A673 (cell line): ENCODE measurements at regions not wholly inside any gene's neighbourhood (a gene's known extent, or its start where the extent isn't known, plus 50 kb on each side); places are given as distances from the start of the nearest gene placed in this dataset.

Experiments used
- BruUV-seq: library from RNA; stranded (reverse); fragments of 400-500 nt; replicated peaks from 2 replicates; lab custom pipeline; 2021; lab: Mats Ljungman, UMichigan
- CTCF ChIA-PET: fragments of 300-600 bp; sonication (Branson Sonifier 250); formaldehyde crosslinking; loops from one replicate; lab custom pipeline; 2022; ENCODE audit warnings: antibody characterized with exemption; lab: Charles Lee
- POLR2A ChIA-PET: fragments of 300-600 bp; sonication (Branson Sonifier 250); formaldehyde crosslinking; loops from one replicate; lab custom pipeline; 2022; ENCODE audit warnings: antibody characterized with exemption; ENCODE audit not compliant: low non-redundant PET; lab: Charles Lee
- DNase-seq: peaks from one replicate; pipeline ENCODE4 v3.0.0-alpha.2; 2015; ENCODE audit warnings: low spot score
- H3K27ac ChIP-seq: fragments of 200-600 bp; sonication (generic); 2 replicates; pipeline ENCODE4 v1.5.1; 2016; ENCODE audit warnings: mixed run types, low read depth, mild to moderate bottlenecking, mixed read lengths, antibody characterized with exemption, low read length; ENCODE audit not compliant: poor library complexity, severe bottlenecking
- H3K27me3 ChIP-seq: fragments of 200-600 bp; sonication (generic); replicated peaks from 2 replicates; pipeline ENCODE4 v1.6.1; 2017; ENCODE audit warnings: mixed run types, low read depth, mild to moderate bottlenecking, mixed read lengths, antibody characterized with exemption, low read length; ENCODE audit not compliant: insufficient read depth, poor library complexity
- H3K36me3 ChIP-seq: fragments of 200-600 bp; sonication (generic); 2 replicates; pipeline ENCODE4 v1.6.1; 2016; ENCODE audit warnings: mixed run types, mild to moderate bottlenecking, mixed read lengths, antibody characterized with exemption, low read length; ENCODE audit not compliant: insufficient read depth, poor library complexity, severe bottlenecking
- H3K4me1 ChIP-seq: fragments of 200-600 bp; sonication (generic); 2 replicates; pipeline ENCODE4 v1.6.1; 2017; ENCODE audit warnings: mixed run types, mild to moderate bottlenecking, mixed read lengths, antibody characterized with exemption, low read length; ENCODE audit not compliant: insufficient read depth, poor library complexity, severe bottlenecking
- H3K4me3 ChIP-seq: fragments of 200-600 bp; sonication (generic); 2 replicates; pipeline ENCODE4 v1.5.1; 2016; ENCODE audit warnings: low read depth, mixed run types, mild to moderate bottlenecking, mixed read lengths, low read length; ENCODE audit not compliant: poor library complexity, severe bottlenecking
- H3K9me3 ChIP-seq: fragments of 200-600 bp; sonication (generic); 2 replicates; pipeline ENCODE4 v1.6.1; 2016; ENCODE audit warnings: mixed run types, low read depth, mild to moderate bottlenecking, mixed read lengths, antibody characterized with exemption, low read length; ENCODE audit not compliant: poor library complexity, severe bottlenecking
- CTCF ChIP-seq: fragments of 300-800, 200-600 bp; sonication (generic); conservative IDR thresholded peaks from 2 replicates; pipeline ENCODE4 v1.5.1; 2017; ENCODE audit warnings: low read depth, mild to moderate bottlenecking, antibody characterized with exemption, low read length, moderate library complexity, mixed read lengths
- EZH2 ChIP-seq: fragments of 200-600 bp; sonication (generic); IDR thresholded peaks from 2 replicates; pipeline ENCODE4 v1.6.1; 2017; ENCODE audit warnings: borderline replicate concordance, low read depth, mild to moderate bottlenecking, mixed read lengths, antibody characterized with exemption, low read length; ENCODE audit not compliant: poor library complexity, severe bottlenecking
- intact Hi-C: fragments of 100-400 bp; cut with micrococcal nuclease; formaldehyde crosslinking; loops from one replicate; pipeline ENCODE4 v1.10.0; 2022; ENCODE audit not compliant: unreplicated experiment

GRCh38 chr2:184215745-184216144, 382.6 kb upstream of the ZNF804A start:
- CTCF ChIA-PET, result no interaction called here

GRCh38 chr2:184256611-184257010, 341.7 kb upstream of the ZNF804A start:
- Histone ChIP-seq H3K9me3 (no peaks in the 10 kb centered on the region), H3K27ac (no peak overlapping the region), H3K4me3 (no peak overlapping the region), H3K36me3 (no peaks in the 10 kb centered on the region), H3K4me1 (no peaks in the 10 kb centered on the region), H3K27me3 (no peaks in the 10 kb centered on the region)
- TF ChIP-seq CTCF (no peak), EZH2 (no peak)
- no TSS peak for BruUV-seq
- POLR2A ChIA-PET, result no interaction called here
- intact Hi-C loops, result no loop called here
- DNase-seq, result no peak
- CTCF ChIA-PET, result no interaction called here

More at GRCh38 chr2:184215745-184216144, 382.6 kb upstream of the ZNF804A start:
- Histone ChIP-seq H3K36me3 (no peaks in the 10 kb centered on the region), H3K27ac (no peak overlapping the region), H3K4me3 (no peak overlapping the region), H3K9me3 (no peaks in the 10 kb centered on the region), H3K4me1 (no peaks in the 10 kb centered on the region), H3K27me3 (no peaks in the 10 kb centered on the region)
- DNase-seq, result no peak
- BruUV-seq, result no TSS peak
- POLR2A ChIA-PET, result no interaction called here
- TF ChIP-seq CTCF (no peak), EZH2 (no peak)
- intact Hi-C loops, result no loop called here

GRCh38 chr2:184261331-184261730, 337.0 kb upstream of the ZNF804A start:
- BruUV-seq, result no TSS peak
- ChIA-PET POLR2A (no interaction called here), CTCF (no interaction called here)
- Histone ChIP-seq H3K9me3 (no peaks in the 10 kb centered on the region), H3K4me1 (no peaks in the 10 kb centered on the region), H3K4me3 (no peak overlapping the region), H3K27ac (no peak overlapping the region), H3K27me3 (no peaks in the 10 kb centered on the region), H3K36me3 (no peaks in the 10 kb centered on the region)
- TF ChIP-seq CTCF (no peak), EZH2 (no peak)
- intact Hi-C loops, result no loop called here
- DNase-seq, result no peak
